Dedifferentiated amniotic fluid mesenchymal stem cell (primary cell): ENCODE measurements at regions not wholly inside any gene's neighbourhood (a gene's known extent, or its start where the extent isn't known, plus 50 kb on each side); places are given as distances from the start of the nearest gene placed in this dataset.
A peak's percentile ranks its signal among the peaks of the same experiment; 100 is the strongest.
"Not testable (repeated sequence)": the region's sequence is repeated elsewhere in the genome, so short reads cannot be mapped to it uniquely, and the experiment has no call there.

Experiments used
- DNase-seq: peaks from one replicate; pipeline ENCODE4 v3.0.0-alpha.2; 2016; ENCODE audit errors: extremely low spot score

DNA sequence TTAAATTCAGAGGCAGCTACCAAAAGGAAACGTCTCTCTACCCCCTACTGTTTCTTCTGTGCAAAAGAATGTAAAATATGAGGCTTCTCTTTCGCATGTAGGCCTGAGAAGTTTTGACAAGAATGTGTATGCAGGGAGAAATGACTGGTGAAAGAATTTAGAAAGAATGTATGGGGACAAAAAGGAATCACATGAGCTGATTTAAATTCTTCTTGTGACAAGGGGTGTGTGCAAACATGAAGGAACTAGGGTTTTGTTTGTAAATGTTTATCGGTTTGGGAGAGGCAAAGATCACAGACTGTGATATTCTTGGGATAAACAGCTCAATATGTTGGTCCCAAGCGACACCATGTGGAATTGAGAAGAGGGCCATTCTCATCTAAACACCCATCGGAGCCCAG, 345.2 kb upstream of the VRK2 start:
- DNase-seq, result peak; percentile 72

DNA sequence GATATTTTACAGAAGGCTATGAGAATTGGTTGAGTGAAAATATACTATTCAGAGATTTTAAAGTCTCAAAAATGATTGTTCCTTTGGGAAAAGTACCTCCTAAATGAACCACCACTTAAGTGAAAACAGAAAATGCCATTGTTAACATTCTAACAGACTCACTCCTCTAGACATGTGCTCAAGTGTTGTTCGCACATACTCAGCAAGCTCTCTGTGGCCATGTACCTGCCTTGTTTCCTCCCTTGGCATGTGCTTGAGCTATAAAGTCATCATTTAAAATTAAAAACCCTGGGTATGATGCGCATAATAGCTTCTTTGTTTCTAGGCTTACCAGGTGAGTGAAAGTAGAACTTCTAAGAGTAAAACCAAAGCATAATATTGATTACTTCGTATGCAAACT, 343.2 kb upstream of the VRK2 start:
- no peak for DNase-seq

DNA sequence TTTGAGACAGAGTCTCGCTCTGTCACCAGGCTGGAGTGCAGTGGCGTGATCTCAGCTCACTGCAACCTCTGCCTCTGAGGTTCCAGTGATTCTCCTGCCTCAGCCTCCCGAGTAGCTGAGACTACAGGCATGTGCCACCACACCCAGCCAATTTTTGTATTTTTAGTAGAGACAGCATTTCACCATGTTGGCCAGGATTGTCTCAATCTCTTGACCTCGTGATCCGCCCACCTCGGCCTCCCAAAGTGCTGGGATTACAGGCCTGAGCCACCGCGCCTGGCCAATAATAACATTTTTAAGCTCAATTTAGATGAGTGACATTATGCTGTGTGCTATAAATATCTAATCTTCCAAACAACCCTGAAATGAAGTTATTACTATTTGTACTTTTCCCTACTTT, 338.8 kb upstream of the VRK2 start:
- not testable (repeated sequence) for DNase-seq

DNA sequence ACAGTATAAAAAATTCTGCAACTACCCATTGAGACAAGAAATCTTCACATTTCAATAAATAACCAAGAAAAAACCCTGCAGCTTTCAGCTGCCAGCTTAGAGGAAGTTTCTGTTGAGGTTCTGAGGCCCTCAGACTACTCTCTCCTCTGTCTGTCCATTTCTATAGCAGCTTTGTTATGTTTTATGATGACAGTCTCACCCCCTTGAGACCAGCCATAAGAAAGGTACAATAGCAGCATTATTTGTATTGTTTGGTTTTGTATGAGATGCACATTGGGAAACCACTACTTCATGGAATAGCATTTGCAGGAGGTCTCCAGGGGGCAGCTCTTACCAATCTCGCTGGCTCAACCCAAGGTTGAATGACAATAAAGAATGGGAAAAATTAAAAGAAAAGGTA, 334.6 kb upstream of the VRK2 start:
- no peak for DNase-seq

DNA sequence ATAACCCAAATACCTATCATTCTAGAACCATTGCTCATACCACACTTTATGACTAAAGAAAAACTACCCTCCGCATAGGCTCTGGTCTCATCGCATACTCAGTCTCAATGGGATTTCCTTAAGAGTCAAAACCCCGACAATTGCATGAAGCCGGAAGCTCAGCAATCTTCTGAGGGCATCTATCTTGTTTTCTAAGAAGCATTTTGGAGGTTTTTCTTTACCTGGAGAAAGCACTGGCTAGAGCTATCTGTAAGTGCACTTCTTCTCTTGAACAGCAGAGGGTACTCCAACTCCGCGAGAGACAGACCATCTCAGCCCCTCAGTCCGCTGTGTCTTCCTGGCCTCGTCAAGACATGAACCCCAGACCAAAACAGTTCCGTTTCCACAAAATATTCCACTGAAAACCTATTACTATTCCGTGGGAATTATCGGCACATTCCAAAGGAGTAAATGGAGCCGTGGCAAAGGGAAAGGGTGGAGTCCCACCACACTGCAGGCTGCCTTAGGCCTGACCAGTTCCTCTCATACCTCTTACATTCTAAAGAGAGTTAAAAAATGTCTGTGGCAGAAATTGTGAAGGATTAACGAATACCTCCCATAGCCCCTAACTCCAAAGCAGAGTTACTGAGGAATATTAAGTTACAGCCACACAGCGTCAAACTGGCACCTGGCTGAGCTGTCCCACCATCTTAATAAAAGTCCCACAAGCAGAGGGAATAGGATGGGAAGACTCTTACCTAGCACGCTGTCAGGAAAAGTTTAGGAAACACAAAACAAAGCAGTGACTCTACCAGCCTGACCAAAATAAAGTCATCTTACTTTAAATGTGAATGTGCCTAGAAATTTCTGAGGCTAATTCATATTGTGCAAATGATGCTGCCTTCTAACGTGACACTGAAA, 325.6 kb upstream of the VRK2 start:
- peak; percentile 78 for DNase-seq

DNA sequence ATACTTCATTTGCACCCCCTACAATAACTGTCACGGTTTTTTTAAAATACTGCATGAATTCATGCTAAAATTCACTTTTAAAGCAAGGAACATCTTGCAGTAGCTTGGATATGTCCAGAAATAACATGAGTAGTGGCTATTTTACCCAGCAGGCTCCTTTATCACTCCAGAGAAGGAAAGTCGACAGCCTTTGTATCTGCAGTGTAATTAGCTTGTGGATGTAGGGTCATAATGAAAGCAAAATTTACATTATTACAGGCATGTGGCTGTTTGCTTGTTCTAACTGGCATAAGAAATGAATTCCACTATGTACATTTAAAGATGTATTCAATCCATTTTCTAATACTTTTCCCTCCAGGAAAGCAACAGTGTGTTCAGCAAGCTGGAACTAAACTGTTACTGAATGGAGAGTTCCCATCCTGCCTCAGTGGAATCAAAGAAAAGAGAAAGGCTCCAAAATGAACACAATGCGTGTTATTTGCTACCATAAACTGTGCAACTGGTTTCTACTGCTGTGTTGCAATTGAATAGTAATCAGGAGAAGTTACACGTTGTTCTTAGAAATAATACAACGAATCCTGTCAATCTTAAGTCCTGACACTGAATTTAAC, 321.2 kb upstream of the VRK2 start:
- no peak for DNase-seq

DNA sequence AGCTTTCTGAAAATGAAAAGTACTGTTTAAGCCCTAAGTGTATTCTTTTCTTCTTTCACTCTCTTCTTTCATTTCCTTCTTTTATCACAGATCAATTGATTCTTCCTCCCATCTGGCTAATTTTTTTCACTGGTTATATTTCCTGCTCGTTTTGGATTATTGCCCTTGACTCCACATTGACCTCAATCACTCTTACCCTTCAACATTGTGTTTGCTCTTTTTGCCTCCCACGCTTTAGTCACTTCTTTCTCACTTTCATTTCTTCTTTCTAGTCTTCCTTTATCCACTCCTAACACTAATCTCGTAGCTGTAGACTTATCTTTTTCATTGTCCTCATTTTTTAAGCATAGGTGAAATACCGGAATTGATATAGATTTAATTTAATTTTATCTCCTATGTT, 320.3 kb upstream of the VRK2 start:
- no peak for DNase-seq

DNA sequence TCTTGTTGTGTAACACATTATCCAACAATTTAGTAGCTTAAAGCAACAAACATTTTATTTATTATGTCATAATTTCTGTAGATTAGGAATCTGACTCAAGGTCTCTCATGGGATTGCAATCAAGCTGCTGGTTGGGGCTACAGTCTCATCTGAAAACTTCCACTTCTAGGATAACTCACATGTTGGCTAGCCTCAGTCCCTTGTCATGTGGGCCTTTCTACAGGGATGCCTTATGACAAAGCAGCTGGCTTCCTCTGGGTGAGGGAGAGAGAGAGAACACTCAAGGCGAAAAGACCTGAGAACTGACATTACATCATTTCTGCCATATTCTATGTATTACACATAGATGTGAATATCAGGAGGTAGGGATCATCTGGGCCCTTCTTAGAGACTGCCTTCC, 317.9 kb upstream of the VRK2 start:
- no peak for DNase-seq

DNA sequence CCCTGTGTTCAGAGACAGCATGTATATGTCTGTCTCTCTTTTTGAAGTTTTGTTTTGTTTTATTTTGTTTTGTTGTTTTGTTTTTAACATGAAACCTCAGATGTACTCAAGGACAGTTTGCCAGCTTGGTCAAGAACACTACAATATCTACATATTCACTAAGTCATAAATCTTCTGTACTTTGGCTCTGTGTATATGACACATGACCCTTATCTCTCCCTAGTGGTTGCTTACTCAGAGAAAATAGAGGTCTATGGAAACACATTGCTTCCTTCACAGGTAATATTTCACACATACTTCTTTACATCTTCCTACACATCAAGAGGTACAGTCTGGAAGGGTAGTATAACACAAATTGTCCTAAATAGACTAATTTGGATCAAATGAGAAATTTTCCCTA, 312.6 kb upstream of the VRK2 start:
- no peak for DNase-seq

DNA sequence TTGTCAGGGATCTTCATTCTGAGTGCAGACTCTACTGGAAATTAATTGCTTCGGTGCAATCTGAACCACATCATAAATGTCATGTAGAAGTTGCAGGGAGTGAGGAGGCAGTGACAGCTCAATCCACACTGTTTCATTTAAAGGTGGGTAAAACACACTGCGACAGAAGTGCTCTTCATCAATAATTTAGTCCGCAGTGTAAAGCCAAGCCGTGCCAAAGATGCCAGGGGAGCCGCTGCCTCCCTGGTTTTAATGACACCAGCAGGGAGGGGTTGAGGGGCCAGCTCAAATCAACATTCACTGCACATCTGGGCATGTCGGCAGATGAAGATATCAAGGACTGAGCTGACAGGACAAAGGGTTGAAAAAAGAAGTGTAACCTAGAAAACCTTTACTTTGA, 305.7 kb upstream of the VRK2 start:
- DNase-seq, result no peak

DNA sequence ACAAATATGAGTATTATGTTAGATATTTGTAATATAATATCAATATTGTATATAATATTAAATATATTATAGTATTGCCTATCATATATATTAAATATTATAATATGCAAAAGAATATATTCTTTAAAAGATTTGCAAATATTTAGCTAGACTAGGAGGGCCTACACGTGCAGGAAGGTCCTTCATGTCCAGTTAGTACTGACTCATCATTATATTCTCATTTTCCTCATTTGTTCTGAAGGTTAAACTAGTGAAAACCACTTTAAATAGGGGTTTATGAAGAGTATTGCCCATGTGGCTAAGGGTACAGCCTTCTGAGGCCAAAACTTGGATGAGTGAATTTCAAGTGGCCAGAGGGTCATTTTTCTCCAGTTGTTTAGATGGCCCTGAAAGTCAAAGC, 293.0 kb upstream of the VRK2 start:
- DNase-seq, result no peak

DNA sequence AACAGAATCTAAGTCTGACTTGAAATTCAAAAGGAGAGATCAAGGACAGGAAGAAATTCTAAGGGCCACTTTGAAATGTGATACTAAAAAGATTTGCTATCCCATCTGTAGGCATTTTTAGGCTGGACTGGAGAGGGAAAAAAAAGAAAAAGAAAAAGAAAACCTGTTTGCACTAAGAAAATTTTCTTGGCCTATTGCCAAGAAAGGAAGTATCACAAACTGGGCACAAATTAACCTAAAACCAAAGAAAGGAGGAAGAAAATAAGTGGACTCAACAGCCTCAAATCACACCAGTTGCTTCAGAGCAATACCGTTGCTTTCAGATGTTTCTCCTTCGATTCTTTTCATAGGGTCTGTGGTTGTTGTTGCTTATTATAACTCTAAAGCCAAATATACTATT, 287.9 kb upstream of the VRK2 start:
- DNase-seq, result no peak

DNA sequence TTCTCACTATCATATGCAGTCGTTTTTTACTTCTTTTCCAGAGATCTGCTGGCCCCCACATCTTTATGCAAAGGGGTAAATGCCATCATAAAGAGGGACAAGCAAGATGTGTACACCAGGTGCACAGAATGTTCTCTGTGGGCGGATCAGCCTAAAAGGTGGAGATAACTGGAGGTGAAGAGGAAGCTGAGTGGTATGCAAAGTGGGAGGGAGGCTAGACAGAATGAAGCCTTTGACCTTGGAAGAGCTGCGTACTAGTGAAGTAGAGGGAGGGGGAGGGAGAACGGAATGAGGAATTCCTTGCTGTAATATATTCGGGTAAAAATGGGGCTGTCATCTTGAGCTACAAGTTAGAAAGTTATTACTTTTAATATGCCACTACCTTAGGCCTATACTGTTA, 287.5 kb upstream of the VRK2 start:
- DNase-seq, result no peak

DNA sequence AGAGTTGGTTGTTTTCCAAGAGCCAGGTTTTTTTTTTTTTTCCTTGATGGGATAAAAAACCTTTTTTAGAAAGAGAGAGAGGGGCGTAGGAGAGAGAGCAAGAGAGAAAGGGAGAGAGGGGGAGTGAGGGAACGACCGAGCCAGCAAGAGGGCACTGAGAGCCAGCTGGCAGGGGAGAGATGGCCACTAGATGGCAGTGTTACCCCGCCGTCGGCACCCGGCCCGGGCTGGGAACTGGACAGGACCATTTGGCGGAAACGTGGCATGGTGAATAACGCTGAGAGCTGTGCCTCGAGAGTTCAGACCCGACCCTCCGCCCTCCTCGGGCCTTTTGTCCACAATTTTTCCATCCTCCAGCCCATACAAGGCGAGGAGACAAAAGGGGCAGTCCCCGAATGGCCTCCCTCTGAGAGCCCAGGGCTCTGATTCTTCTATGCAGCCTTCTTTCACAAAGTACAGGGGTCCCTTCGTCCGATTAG, 286.7 kb upstream of the VRK2 start:
- DNase-seq, result peak; percentile 77

DNA sequence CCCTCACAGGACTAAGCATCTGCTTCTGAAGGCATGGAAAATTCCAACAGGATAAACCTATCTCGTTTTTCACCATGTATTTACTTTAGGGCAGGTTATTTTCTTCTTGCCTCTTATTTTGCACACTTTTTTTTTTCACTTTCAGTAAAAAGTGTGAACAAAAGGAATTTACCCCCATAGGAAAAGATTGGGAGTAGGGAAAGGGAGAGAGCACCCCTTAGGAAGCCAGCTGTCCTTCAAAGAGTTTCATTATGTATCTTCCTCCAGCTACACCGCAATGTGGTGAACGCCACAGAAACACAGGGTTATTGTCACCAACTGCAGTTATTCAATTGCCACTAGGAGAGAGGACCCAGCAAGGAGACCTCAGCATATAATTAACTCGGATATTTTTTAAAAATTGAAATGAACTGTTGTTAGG, 286.2 kb upstream of the VRK2 start:
- no peak for DNase-seq

DNA sequence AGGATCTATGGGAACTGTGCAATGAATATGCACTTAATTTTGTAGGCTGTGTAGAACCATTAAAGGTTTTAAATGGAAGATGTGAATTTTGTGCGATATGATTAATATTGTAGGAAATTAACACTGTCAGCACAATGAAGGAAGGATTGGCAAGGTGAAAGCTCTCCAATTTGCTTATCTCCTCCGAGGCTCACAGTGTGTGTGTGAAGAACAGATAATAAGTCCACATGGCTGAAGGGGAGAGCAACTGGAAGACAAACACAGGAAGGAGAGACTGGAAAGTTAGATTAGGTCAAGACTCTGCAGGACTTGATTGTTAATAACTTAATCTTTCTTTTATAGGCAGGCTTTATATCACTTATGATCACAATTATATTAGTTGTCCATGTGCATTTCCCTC, 269.7 kb upstream of the VRK2 start:
- no peak for DNase-seq

DNA sequence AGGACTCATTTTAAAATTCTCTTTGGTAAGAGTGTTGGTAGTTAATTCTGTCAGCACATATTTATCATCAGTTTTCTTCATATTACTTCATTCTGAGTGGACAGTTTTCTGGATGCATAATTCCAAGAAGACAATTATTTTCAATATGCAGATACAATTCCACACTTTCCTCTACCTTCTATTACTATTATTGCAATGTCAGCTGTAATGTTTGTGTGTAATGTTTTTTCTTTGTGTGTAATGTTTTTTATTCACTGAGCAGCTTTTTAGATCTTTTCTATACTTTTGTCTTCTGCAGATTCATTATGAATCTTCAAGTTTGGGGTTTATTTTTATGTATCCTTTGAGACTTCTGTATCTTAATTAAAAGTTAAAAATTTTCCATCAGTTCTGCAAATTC, 264.0 kb upstream of the VRK2 start:
- DNase-seq, result no peak

DNA sequence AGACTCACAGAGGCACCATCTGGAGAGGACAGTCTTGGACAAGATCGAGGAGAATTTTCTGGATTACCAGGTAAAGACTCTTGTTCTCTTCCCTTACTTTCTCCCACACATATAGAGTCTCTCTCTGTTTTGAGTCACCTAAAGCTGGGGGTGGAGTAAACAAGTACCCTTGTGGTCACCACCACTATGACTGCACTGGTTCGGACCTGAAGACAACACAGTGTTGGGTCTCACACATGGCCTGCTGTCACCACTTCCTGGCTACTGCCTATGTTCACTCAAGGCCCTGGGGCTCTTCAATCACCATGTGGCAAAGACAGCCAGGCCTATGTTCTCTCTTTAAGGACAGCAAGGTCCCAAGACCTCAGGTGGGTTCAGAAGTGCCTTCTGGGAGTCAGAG, 253.3 kb upstream of the VRK2 start:
- DNase-seq, result no peak

DNA sequence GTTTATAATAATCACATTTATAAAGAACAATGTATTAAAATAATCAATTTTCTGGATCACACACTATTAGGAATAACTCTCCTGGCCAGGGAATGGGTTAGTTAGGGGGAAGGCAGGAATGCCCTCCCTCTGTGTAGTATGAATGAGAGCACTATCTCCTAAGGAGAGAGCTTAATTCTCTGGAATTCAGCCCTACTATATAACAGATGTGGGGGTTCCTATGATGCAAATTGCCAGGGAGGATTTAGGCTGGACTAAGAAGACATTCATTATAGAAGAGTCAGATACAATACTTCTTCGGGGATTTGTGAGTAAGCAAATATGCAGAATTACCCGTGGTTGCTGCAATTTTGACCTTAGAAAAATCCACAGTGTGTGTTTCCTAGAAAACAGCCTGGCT, 250.1 kb upstream of the VRK2 start:
- no peak for DNase-seq

DNA sequence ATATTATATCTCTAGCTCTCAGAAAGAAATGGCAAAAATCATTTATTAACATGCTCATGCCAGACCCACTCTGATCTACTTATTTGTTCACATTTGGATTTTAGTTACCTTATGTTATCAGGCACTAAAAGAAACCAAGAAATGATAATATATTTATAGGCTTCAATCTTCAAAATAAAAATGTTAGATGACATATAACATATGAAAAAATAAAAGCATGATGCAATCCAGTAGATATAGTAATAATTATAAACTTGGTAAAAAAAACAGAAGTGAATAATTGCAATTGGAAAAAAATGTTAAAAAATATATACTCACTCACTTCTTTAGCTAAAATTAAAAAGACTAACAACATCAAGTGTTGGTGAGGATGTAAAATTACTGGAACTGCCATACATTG, 248.3 kb upstream of the VRK2 start:
- no peak for DNase-seq

DNA sequence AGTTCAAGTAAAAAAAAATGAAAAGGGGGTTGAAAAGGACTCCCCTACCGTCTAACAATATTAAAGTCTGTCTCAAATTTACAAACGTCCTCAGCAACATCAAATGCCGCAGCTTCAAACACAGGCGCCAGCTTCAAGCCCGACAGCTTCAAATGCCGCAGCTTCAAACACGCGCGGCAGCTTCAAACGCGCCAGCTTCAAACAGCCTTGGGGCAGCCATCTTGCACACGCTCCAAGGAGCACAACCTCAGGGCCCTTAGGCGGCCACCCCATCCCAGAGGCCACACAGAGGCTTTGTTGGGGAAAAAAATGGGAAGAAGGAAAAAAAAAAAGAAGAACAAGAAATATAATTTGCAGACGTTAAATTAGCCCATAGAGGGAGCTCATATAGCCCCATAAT, 244.4 kb upstream of the VRK2 start:
- no peak for DNase-seq

DNA sequence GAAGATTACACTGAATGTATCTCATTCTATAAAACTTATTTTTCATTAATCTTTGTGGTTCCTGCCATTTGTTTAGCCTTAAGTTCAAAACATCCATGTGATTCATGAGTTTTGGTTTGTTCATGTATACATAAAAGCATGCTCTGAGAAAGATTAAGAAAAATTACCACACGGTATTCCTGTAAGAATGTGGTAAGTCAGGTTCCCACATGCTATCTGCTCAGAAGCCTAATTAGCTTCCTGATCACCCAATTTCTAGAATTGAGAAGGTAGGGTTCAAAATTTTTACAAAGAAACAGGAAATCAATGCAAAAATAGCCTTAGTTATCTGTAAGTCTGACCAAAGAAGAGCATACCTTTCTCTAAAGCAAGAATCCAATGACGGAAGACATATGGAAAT, 241.6 kb upstream of the VRK2 start:
- DNase-seq, result no peak

DNA sequence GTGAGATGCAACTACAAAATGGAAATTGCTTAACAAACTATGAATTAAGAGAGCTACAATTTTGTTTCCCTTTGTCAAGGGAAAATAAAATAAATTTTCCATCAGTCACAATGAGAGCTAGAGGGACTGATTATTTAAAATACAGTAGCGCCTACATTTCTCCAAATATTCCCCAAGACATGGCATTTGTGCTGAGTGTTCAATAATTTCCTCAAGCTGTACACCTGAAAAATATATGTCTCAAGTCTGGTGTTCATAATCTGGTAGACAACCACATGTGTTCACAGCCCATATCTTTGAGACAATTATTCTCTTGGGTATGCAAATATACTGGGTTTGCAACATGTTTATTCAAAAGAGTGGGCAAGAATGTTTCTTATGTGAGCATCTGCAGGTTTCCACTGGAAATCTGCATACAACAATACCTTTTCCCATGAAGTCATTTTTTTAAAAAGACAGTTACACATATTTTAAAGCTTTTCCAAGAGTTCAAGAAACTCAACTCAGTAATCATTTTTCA, 240.1 kb upstream of the VRK2 start:
- no peak for DNase-seq
